Spleen (tissue), 11 donors: ENCODE measurements at regions not wholly inside any gene's neighbourhood (a gene's known extent, or its start where the extent isn't known, plus 50 kb on each side); places are given as distances from the start of the nearest gene placed in this dataset.

ENCODE experiments used
- DNase-seq: peaks from one replicate; pipeline ENCODE4 v3.0.0-alpha.2; 2020
- H3K27ac ChIP-seq, 8 donors: fragments of 200-600 bp; sonication (generic) in 7 of 8; 1 replicate in 4 of 8; 2 replicates in 4 of 8; pipeline versions ENCODE4 v1.5.0 to v1.8.0; 2016 to 2021; ENCODE audit warnings: inconsistent platforms in 4 of 8, mild to moderate bottlenecking in 4 of 8, moderate library complexity in 1 of 8
- H3K27me3 ChIP-seq, 7 donors: fragments of 200-600 bp; sonication (generic) in 6 of 7; replicated peaks in 1 of 7; 1 replicate in 4 of 7; 2 replicates in 3 of 7; pipeline versions ENCODE4 v1.5.0 to v1.8.0; 2016 to 2021; ENCODE audit warnings: inconsistent platforms in 3 of 7, mild to moderate bottlenecking in 1 of 7
- H3K36me3 ChIP-seq, 6 donors: fragments of 200-600 bp; sonication (generic) in 5 of 6; 1 replicate in 4 of 6; 2 replicates in 2 of 6; pipeline versions ENCODE4 v1.5.0 to v1.8.0; 2016 to 2021; ENCODE audit warnings: inconsistent platforms in 2 of 6
- H3K4me1 ChIP-seq, 6 donors: fragments of 200-600 bp; sonication (generic) in 5 of 6; 1 replicate in 3 of 6; 2 replicates in 3 of 6; pipeline versions ENCODE4 v1.5.0 to v1.8.0; 2016 to 2021; ENCODE audit warnings: inconsistent platforms in 3 of 6
- H3K4me3 ChIP-seq, 8 donors: fragments of 200-600 bp; sonication (generic) in 7 of 8; 1 replicate in 4 of 8; 2 replicates in 4 of 8; pipeline versions ENCODE4 v1.5.0 to v1.8.0; 2016 to 2021; ENCODE audit warnings: inconsistent platforms in 4 of 8, mild to moderate bottlenecking in 4 of 8, moderate library complexity in 2 of 8
- H3K9me3 ChIP-seq, 8 donors: fragments of 200-600 bp; sonication (generic) in 7 of 8; 1 replicate in 4 of 8; 2 replicates in 4 of 8; pipeline versions ENCODE4 v1.5.0 to v1.8.0; 2016 to 2021; ENCODE audit warnings: inconsistent platforms in 4 of 8
- CTCF ChIP-seq, 11 experiments: fragments of 200-600 bp in 7 of 11; fragments of 450-650 bp in 4 of 11; sonication (generic) in 4 of 11; IDR thresholded peaks in 8 of 11; conservative IDR thresholded peaks in 3 of 11; 1 replicate in 7 of 11; 2 replicates in 4 of 11; pipeline versions ENCODE4 v1.4.0 to v1.8.0; 2016 to 2021; ENCODE audit warnings: antibody characterized with exemption in 11 of 11, inconsistent platforms in 4 of 11, mild to moderate bottlenecking in 1 of 11
- POLR2A ChIP-seq, 3 donors: fragments of 450-650 bp; IDR thresholded peaks; one replicate each; pipeline ENCODE4 v1.5.1; 2017; ENCODE audit warnings: antibody characterized with exemption in 3 of 3, mild to moderate bottlenecking in 1 of 3
- POLR2AphosphoS5 ChIP-seq, 3 donors: sonication (generic); formaldehyde crosslinking; IDR thresholded peaks; one replicate each; pipeline ENCODE4 v1.5.1; 2017; ENCODE audit warnings: antibody characterized with exemption in 3 of 3
- WGBS, 5 donors: extraction: QIAGEN DNeasy Blood & Tissue Kit in 3 of 5; methylation state at CpG; one replicate each; pipeline versions ENCODE4 v1.1.5 to v1.1.7; 2013 to 2018; 5-methylcytosine and 5-hydroxymethylcytosine counted together
- intact Hi-C: fragments of 100-400 bp; cut with DNase I; formaldehyde crosslinking; loops from one replicate; pipeline ENCODE4 v1.15.0; 2023; ENCODE audit warnings: low total_unique reads
- donor health status: healthy with polysubstance abuse.
- donor health status: DM: no; HTN: no; CAD: no; lungs with moderate emphysema.
- donor health status: DM: no; HTN: no; CAD: no.
- donor health status: Bipolar disorder and iron deficiency.
- donor health status: healthy.
- donor health status: DM: no; HTN: no; CAD: no.
- donor health status: DM: yes; HTN: yes; CAD: no.

DNA sequence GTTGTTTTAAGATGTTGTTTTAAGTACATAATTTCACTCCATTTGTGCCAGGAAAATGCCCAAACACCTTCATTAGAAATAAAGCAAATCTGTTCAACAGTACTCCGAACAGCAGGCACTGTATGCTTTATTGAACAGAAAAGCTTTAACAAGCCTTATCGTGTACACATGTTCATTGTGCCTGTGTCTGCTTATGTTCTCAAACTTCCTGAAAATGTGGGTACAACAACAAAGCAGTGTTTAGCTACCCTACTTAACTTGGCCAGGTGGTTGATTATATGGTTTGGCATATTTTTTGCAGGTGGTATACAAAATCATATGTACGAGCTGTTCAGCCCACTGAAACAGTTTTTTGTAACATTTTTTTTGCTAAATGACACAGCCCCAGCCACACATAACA, 718.0 kb downstream of the DACH1 start:
- no peaks in the 10 kb centered on the region for H3K4me1 ChIP-seq
- WGBS, 5 donors = 78 to 88% (median 84%) methylated on average over 3 of the region's 3 CpGs
- peaks cover 0 to 2% (median 0%) of the 10 kb centered on the region in 8 donors for H3K9me3 ChIP-seq
- no peaks in the 10 kb centered on the region for H3K36me3 ChIP-seq
- no peaks in the 10 kb centered on the region for H3K27me3 ChIP-seq
- intact Hi-C loops = no loop called here
- DNase-seq = no peak
- no peak overlapping the region for H3K27ac ChIP-seq
- TF ChIP-seq POLR2AphosphoS5 (IDR thresholded peaks at IDR 0.05) (no peak), CTCF (IDR thresholded peaks at IDR 0.05 in 8 of 11, conservative IDR thresholded peaks at IDR 0.05 in 3 of 11) (no peak), POLR2A (IDR thresholded peaks at IDR 0.05) (no peak)
- H3K4me3 ChIP-seq = no peak overlapping the region

GRCh38 chr13:71148396-71148795, 718.6 kb downstream of the DACH1 start:
- no peak overlapping the region for H3K27ac ChIP-seq
- no peak for DNase-seq
- no peaks in the 10 kb centered on the region for H3K4me1 ChIP-seq
- H3K9me3 ChIP-seq = no peaks in the 10 kb centered on the region
- intact Hi-C loops = no loop called here
- 43 to 63% (median 56%) methylated on average over 1 of the region's 1 CpG for WGBS, 5 donors
- H3K36me3 ChIP-seq = no peaks in the 10 kb centered on the region
- no peaks in the 10 kb centered on the region for H3K27me3 ChIP-seq
- H3K4me3 ChIP-seq = no peak overlapping the region
- TF ChIP-seq POLR2A (IDR thresholded peaks at IDR 0.05) (no peak), POLR2AphosphoS5 (IDR thresholded peaks at IDR 0.05) (no peak), CTCF (IDR thresholded peaks at IDR 0.05 in 8 of 11, conservative IDR thresholded peaks at IDR 0.05 in 3 of 11) (no peak)

GRCh38 chr13:71144883-71145282, 722.1 kb downstream of the DACH1 start:
- WGBS, 5 donors = 84 to 98% (median 89%) methylated on average over 2 of the region's 2 CpGs
- no peak for TF ChIP-seq POLR2AphosphoS5 (IDR thresholded peaks at IDR 0.05)
- no peak for TF ChIP-seq POLR2A (IDR thresholded peaks at IDR 0.05)
- TF ChIP-seq CTCF (IDR thresholded peaks at IDR 0.05 in 8 of 11, conservative IDR thresholded peaks at IDR 0.05 in 3 of 11) = no peak
- intact Hi-C loops = no loop called here

DNA sequence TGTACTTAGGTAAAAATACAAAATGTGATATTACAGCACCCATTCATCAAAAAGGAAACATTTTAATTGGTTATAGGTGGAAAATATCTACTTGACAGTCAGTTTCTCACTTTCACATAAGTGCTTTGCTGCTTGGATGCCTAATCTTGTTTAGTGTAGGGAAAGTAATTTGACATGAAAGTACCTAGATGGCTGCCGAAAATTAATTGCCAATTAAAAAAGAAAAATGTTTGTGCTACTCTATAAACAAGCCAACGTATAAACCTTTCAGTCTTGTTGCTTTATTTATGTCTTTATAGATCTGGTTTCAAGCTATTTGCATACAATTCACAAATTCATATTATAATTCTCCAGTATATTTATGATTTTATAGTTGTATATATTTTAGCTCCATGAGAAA, 729.9 kb downstream of the DACH1 start:
- Histone ChIP-seq H3K27ac (no peak overlapping the region), H3K36me3 (no peaks in the 10 kb centered on the region), H3K9me3 (no peaks in the 10 kb centered on the region), H3K27me3 (no peaks in the 10 kb centered on the region), H3K4me3 (no peak overlapping the region), H3K4me1 (no peaks in the 10 kb centered on the region)
- no peak for TF ChIP-seq POLR2AphosphoS5 (IDR thresholded peaks at IDR 0.05)
- no peak for TF ChIP-seq CTCF (IDR thresholded peaks at IDR 0.05 in 8 of 11, conservative IDR thresholded peaks at IDR 0.05 in 3 of 11)
- no peak for TF ChIP-seq POLR2A (IDR thresholded peaks at IDR 0.05)
- no peak for DNase-seq
- WGBS, 5 donors = 65 to 76% (median 72%) methylated on average over 2 of the region's 2 CpGs
- intact Hi-C loops = no loop called here

More at GRCh38 chr13:71144883-71145282, 722.1 kb downstream of the DACH1 start:
- no peak overlapping the region for H3K4me3 ChIP-seq
- no peaks in the 10 kb centered on the region for H3K27me3 ChIP-seq
- H3K4me1 ChIP-seq = no peaks in the 10 kb centered on the region
- no peak overlapping the region for H3K27ac ChIP-seq
- no peak for DNase-seq
- no peaks in the 10 kb centered on the region for H3K36me3 ChIP-seq
- H3K9me3 ChIP-seq = no peaks in the 10 kb centered on the region
